ENCODE measurements at regions not wholly inside any gene's neighbourhood (a gene's known extent, or its start where the extent isn't known, plus 50 kb on each side); places are given as distances from the start of the nearest gene placed in this dataset.

DNA sequence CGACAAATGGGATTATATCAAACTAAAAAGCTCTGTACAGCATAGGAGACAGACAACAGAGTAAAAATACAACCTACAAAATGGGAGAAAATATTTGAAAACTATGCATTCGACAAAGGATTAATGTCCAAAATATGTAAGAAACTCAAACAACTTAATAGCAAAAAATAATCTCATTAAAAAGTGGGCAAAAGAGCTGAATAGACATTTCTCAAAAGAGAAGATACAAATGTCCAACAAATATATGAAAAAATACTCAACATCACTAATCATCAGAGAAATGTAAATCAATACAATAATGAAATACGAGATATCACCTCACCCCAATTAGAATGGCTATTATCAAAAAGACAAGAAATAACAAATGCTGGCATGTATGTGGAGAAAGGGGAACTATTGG lies 272.9 kb downstream of the KLHL13 start:
- no peak for TF ChIP-seq EP300 (IDR thresholded peaks at IDR 0.05; ENCODE audit: low read depth)
- no peak for TF ChIP-seq POLR2A (IDR thresholded peaks at IDR 0.05)
- TF ChIP-seq, protein P1, sequence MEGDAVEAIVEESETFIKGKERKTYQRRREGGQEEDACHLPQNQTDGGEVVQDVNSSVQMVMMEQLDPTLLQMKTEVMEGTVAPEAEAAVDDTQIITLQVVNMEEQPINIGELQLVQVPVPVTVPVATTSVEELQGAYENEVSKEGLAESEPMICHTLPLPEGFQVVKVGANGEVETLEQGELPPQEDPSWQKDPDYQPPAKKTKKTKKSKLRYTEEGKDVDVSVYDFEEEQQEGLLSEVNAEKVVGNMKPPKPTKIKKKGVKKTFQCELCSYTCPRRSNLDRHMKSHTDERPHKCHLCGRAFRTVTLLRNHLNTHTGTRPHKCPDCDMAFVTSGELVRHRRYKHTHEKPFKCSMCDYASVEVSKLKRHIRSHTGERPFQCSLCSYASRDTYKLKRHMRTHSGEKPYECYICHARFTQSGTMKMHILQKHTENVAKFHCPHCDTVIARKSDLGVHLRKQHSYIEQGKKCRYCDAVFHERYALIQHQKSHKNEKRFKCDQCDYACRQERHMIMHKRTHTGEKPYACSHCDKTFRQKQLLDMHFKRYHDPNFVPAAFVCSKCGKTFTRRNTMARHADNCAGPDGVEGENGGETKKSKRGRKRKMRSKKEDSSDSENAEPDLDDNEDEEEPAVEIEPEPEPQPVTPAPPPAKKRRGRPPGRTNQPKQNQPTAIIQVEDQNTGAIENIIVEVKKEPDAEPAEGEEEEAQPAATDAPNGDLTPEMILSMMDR (IDR thresholded peaks at IDR 0.05) = no peak
- no peak for TF ChIP-seq POLR2AphosphoS5 (IDR thresholded peaks at IDR 0.05)
- WGBS, 2 donors (ENCODE audit: low coverage in 1 of 2) = 79 to 89% methylated on average over 3 of the region's 3 CpGs
- H3K27ac ChIP-seq = no peak overlapping the region
- in situ Hi-C loops (cut with MboI; ENCODE audit: low pct_ligation_motif_present in 1 of 4, low pct_unique_long_range_greater_than_20kb in 1 of 4, low sequenced_read_pairs in 3 of 4) (no loop called here), intact Hi-C loops (cut with DNase I; ENCODE audit: low total_unique reads) (no loop called here)
- H3K4me3 ChIP-seq = no peak overlapping the region
- no peaks in the 10 kb centered on the region for H3K36me3 ChIP-seq
- no peaks in the 10 kb centered on the region for H3K27me3 ChIP-seq
- H3K9me3 ChIP-seq = no peaks in the 10 kb centered on the region
- no peak for DNase-seq
- no peaks in the 10 kb centered on the region for H3K4me1 ChIP-seq

DNA sequence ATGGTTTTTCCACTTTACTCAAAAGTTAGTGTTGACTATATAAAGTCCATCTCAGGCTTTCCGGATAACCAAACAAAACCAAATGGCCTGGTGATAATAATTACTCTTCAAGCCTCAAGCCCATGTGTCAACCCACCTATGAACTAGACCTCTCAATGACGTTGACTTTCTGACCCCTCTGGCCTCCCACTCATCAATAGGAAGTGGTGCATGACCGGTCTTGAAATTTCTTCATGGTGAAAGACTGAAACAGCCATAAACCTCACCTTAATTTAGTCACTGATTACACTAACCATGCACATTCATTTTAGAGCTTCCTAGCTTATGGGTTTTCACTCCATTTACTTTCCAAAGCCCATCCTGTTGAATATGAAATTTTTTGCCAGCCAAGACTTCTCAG lies 276.0 kb downstream of the KLHL13 start:
- no peak for DNase-seq
- Histone ChIP-seq H3K4me3 (no peak overlapping the region), H3K27ac (no peak overlapping the region), H3K4me1 (no peaks in the 10 kb centered on the region), H3K36me3 (no peaks in the 10 kb centered on the region), H3K27me3 (no peaks in the 10 kb centered on the region), H3K9me3 (no peaks in the 10 kb centered on the region)
- no peak for TF ChIP-seq EP300 (IDR thresholded peaks at IDR 0.05; ENCODE audit: low read depth)
- TF ChIP-seq POLR2A (IDR thresholded peaks at IDR 0.05) = no peak
- in situ Hi-C loops (cut with MboI; ENCODE audit: low pct_ligation_motif_present in 1 of 4, low pct_unique_long_range_greater_than_20kb in 1 of 4, low sequenced_read_pairs in 3 of 4) (no loop called here), intact Hi-C loops (cut with DNase I; ENCODE audit: low total_unique reads) (no loop called here)
- 62% methylated on average over 3 of the region's 3 CpGs; no CpG with 5 or more reads in 1 of the 2 donors for WGBS, 2 donors (ENCODE audit: low coverage in 1 of 2)

DNA sequence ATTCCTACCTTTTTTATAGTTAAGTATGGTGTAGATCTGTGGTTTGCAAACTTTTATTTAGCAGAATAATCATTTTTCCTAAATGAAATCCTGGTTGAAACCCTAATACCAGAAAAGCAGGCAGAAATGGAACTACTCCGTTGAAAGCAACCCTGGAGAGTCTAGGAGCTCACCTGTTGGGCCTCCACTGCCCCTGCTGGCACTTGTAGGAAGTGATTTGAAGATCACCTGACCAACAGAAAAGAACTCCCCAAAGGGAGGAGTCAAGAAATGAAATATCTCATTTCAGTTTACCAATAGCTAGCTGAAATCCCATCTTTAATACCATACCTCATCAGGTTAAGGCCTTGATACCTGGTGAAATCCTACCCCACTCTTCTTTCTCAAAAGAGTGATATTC lies 277.1 kb downstream of the KLHL13 start:
- in situ Hi-C loops (cut with MboI; ENCODE audit: low pct_ligation_motif_present in 1 of 4, low pct_unique_long_range_greater_than_20kb in 1 of 4, low sequenced_read_pairs in 3 of 4) (no loop called here), intact Hi-C loops (cut with DNase I; ENCODE audit: low total_unique reads) (no loop called here)
- no peaks in the 10 kb centered on the region for H3K27me3 ChIP-seq
- DNase-seq = no peak
- no peak overlapping the region for H3K27ac ChIP-seq
- H3K4me1 ChIP-seq = no peaks in the 10 kb centered on the region
- no peak overlapping the region for H3K4me3 ChIP-seq
- TF ChIP-seq POLR2A (IDR thresholded peaks at IDR 0.05) (no peak), EP300 (IDR thresholded peaks at IDR 0.05; ENCODE audit: low read depth) (no peak), POLR2AphosphoS5 (IDR thresholded peaks at IDR 0.05) (no peak)
- TF ChIP-seq, protein P1 (IDR thresholded peaks at IDR 0.05) = no peak
- H3K36me3 ChIP-seq = no peaks in the 10 kb centered on the region
- H3K9me3 ChIP-seq = no peaks in the 10 kb centered on the region
- WGBS, 2 donors (ENCODE audit: low coverage in 1 of 2) = 48% methylated on average over 1 of the region's 1 CpG; no CpG with 5 or more reads in 1 of the 2 donors

- in situ Hi-C loops (cut with MboI; ENCODE audit: low pct_ligation_motif_present in 1 of 4, low pct_unique_long_range_greater_than_20kb in 1 of 4, low sequenced_read_pairs in 3 of 4) = no loop called here
- no peak for DNase-seq
- WGBS, 2 donors (ENCODE audit: low coverage in 1 of 2) = 42 to 80% methylated on average over 1 to 3 of the region's 3 CpGs
Measured at GRCh38 chrX:117838581-117839331, 277.9 kb downstream of the KLHL13 start.

More at GRCh38 chrX:117838581-117839331, 277.9 kb downstream of the KLHL13 start:
- H3K27me3 ChIP-seq = no peaks in the 10 kb centered on the region
- H3K4me3 ChIP-seq = no peak overlapping the region
- H3K27ac ChIP-seq = no peak overlapping the region
- TF ChIP-seq POLR2A (IDR thresholded peaks at IDR 0.05) (no peak), POLR2AphosphoS5 (IDR thresholded peaks at IDR 0.05) (no peak), EP300 (IDR thresholded peaks at IDR 0.05; ENCODE audit: low read depth) (no peak)
- TF ChIP-seq, protein P1 (IDR thresholded peaks at IDR 0.05) = no peak
- no peaks in the 10 kb centered on the region for H3K4me1 ChIP-seq
- intact Hi-C loops (cut with DNase I; ENCODE audit: low total_unique reads) = no loop called here
- H3K36me3 ChIP-seq = no peaks in the 10 kb centered on the region
- H3K9me3 ChIP-seq = no peaks in the 10 kb centered on the region
